DND-41 (cell line): ENCODE measurements at regions not wholly inside any gene's neighbourhood (a gene's known extent, or its start where the extent isn't known, plus 50 kb on each side); places are given as distances from the start of the nearest gene placed in this dataset.

Source experiments
- ATAC-seq: fragments of 200-7000 bp; cut with Tn5 transposase; 3 replicates; pipeline ENCODE4 v1.9.1; 2021; ENCODE audit warnings: low read depth; ENCODE audit not compliant: insufficient read depth
- DNase-seq: peaks from one replicate; pipeline ENCODE4 v3.0.0-alpha.2; 2020
- H2AFZ ChIP-seq: 2 replicates; pipeline ENCODE4 v1.6.0; 2012; ENCODE audit warnings: low read depth, low read length
- H3K27ac ChIP-seq: 2 replicates; pipeline ENCODE4 v1.5.1; 2012; ENCODE audit warnings: low read length, inconsistent platforms
- H3K27me3 ChIP-seq: fragments of 200-600 bp; sonication (generic); 2 replicates; pipeline ENCODE4 v1.6.0; 2012; ENCODE audit warnings: low read length, mild to moderate bottlenecking, inconsistent platforms; ENCODE audit not compliant: insufficient read depth, poor library complexity
- H3K36me3 ChIP-seq: 2 replicates; pipeline ENCODE4 v1.5.1; 2012; ENCODE audit warnings: low read length, inconsistent platforms; ENCODE audit not compliant: insufficient read depth
- H3K4me1 ChIP-seq: 2 replicates; pipeline ENCODE4 v1.5.1; 2012; ENCODE audit warnings: mild to moderate bottlenecking, low read length; ENCODE audit not compliant: insufficient read depth
- H3K4me2 ChIP-seq: 2 replicates; pipeline ENCODE4 v1.6.0; 2012; ENCODE audit warnings: mild to moderate bottlenecking, moderate library complexity, low read length, inconsistent platforms; ENCODE audit not compliant: insufficient read depth
- H3K4me3 ChIP-seq, 2 experiments: fragments of 200-600 bp in 1 of 2; shearing (Covaris generic) in 1 of 2; 2 replicates each; pipeline ENCODE4 v1.5.1; 2012 to 2016; ENCODE audit warnings: inconsistent platforms in 2 of 2, low read length in 2 of 2, mild to moderate bottlenecking in 2 of 2, low read depth in 1 of 2, moderate library complexity in 1 of 2
- H3K79me2 ChIP-seq: 2 replicates; pipeline ENCODE4 v1.6.0; 2012; ENCODE audit warnings: low read length, inconsistent platforms; ENCODE audit not compliant: insufficient read depth
- H3K9ac ChIP-seq: 2 replicates; pipeline ENCODE4 v1.6.0; 2012; ENCODE audit warnings: low read depth, mild to moderate bottlenecking, inconsistent platforms, low read length, moderate library complexity
- H3K9me3 ChIP-seq: 2 replicates; pipeline ENCODE4 v1.5.1; 2012; ENCODE audit warnings: low read length, moderate library complexity, mild to moderate bottlenecking, inconsistent platforms; ENCODE audit not compliant: insufficient read depth, severe bottlenecking
- H4K20me1 ChIP-seq: 2 replicates; pipeline ENCODE4 v1.6.0; 2012; ENCODE audit warnings: low read length; ENCODE audit not compliant: insufficient read depth
- CTCF ChIP-seq: IDR thresholded peaks from 2 replicates; pipeline ENCODE4 v1.5.1; 2012; ENCODE audit warnings: borderline replicate concordance, low read length, moderate library complexity, mild to moderate bottlenecking; ENCODE audit not compliant: poor library complexity, severe bottlenecking; ENCODE audit errors: extremely low read depth
- EZH2 ChIP-seq: IDR thresholded peaks from 3 replicates; pipeline ENCODE4 v1.6.1; 2012; ENCODE audit warnings: borderline replicate concordance, low read depth, mild to moderate bottlenecking, moderate library complexity, low read length, inconsistent platforms; ENCODE audit not compliant: severe bottlenecking

GRCh38 chr2:49335546-49335945, 181.2 kb upstream of the FSHR start:
- ATAC-seq (no peak), DNase-seq (no peak)
- Histone ChIP-seq H3K79me2 (no peaks in the 10 kb centered on the region), H3K4me1 (no peaks in the 10 kb centered on the region), H3K36me3 (no peaks in the 10 kb centered on the region), H2AFZ (no peak overlapping the region), H3K4me2 (no peak overlapping the region), H3K27ac (no peak overlapping the region), H4K20me1 (no peaks in the 10 kb centered on the region), H3K9ac (no peak overlapping the region), H3K27me3 (no peaks in the 10 kb centered on the region), H3K9me3 (no peaks in the 10 kb centered on the region), H3K4me3 (no peak overlapping the region)
- no peak for TF ChIP-seq EZH2

GRCh38 chr2:49332415-49332814, 178.1 kb upstream of the FSHR start:
- Histone ChIP-seq H3K4me3 (no peak overlapping the region), H3K27ac (no peak overlapping the region), H3K4me2 (no peak overlapping the region), H4K20me1 (no peaks in the 10 kb centered on the region), H3K9me3 (no peaks in the 10 kb centered on the region), H3K9ac (no peak overlapping the region), H3K36me3 (no peaks in the 10 kb centered on the region), H3K27me3 (no peaks in the 10 kb centered on the region), H3K79me2 (no peaks in the 10 kb centered on the region), H2AFZ (no peak overlapping the region), H3K4me1 (no peaks in the 10 kb centered on the region)
- no peak for ATAC-seq
- DNase-seq: no peak
- TF ChIP-seq EZH2: no peak
- no peak for TF ChIP-seq CTCF

GRCh38 chr2:49318531-49318930, 164.2 kb upstream of the FSHR start:
- TF ChIP-seq CTCF: no peak
- no peak for TF ChIP-seq EZH2
- no peaks in the 10 kb centered on the region for H4K20me1 ChIP-seq
- H2AFZ ChIP-seq: no peak overlapping the region
- no peak overlapping the region for H3K27ac ChIP-seq
- no peaks in the 10 kb centered on the region for H3K27me3 ChIP-seq
- no peak overlapping the region for H3K9ac ChIP-seq
- ATAC-seq (no peak), DNase-seq (no peak)
- H3K9me3 ChIP-seq: no peaks in the 10 kb centered on the region
- H3K36me3 ChIP-seq: no peaks in the 10 kb centered on the region
- H3K79me2 ChIP-seq: no peaks in the 10 kb centered on the region
- no peaks in the 10 kb centered on the region for H3K4me1 ChIP-seq
- no peak overlapping the region for H3K4me3 ChIP-seq
- H3K4me2 ChIP-seq: no peak overlapping the region

- DNase-seq (no peak), ATAC-seq (no peak)
- no peak overlapping the region for H2AFZ ChIP-seq
- no peaks in the 10 kb centered on the region for H4K20me1 ChIP-seq
- H3K9ac ChIP-seq: no peak overlapping the region
- no peak overlapping the region for H3K4me2 ChIP-seq
- no peaks in the 10 kb centered on the region for H3K36me3 ChIP-seq
- TF ChIP-seq EZH2: no peak
- TF ChIP-seq CTCF: no peak
- H3K4me3 ChIP-seq: no peak overlapping the region
- no peaks in the 10 kb centered on the region for H3K27me3 ChIP-seq
- no peaks in the 10 kb centered on the region for H3K79me2 ChIP-seq
- H3K4me1 ChIP-seq: no peaks in the 10 kb centered on the region
- no peak overlapping the region for H3K27ac ChIP-seq
- H3K9me3 ChIP-seq: no peaks in the 10 kb centered on the region
These were observed 155.1 kb upstream of the FSHR start for GRCh38 chr2:49309461-49309860.
